IMR-90 (cell line): ENCODE measurements at regions not wholly inside any gene's neighbourhood (a gene's known extent, or its start where the extent isn't known, plus 50 kb on each side); places are given as distances from the start of the nearest gene placed in this dataset.

Experiments used
- ATAC-seq: fragments of 200-7000 bp; cut with Tn5 transposase; 2 replicates; pipeline ENCODE4 v1.9.1; 2020; ENCODE audit warnings: low read depth, mild to moderate bottlenecking, moderate library complexity
- BruUV-seq: library from RNA; stranded (reverse); fragments of 400-500 nt; replicated peaks from 2 replicates; lab custom pipeline; 2021; lab: Mats Ljungman, UMichigan
- CTCF ChIA-PET: fragments of 300-600 bp; formaldehyde crosslinking; extraction: SDS; loops from one replicate; lab custom pipeline; 2021; ENCODE audit warnings: antibody characterized with exemption; lab: Yijun Ruan, JAX
- POLR2A ChIA-PET: fragments of 300-600 bp; sonication (Branson Sonifier 250); formaldehyde crosslinking; loops from one replicate; lab custom pipeline; 2022; ENCODE audit warnings: antibody characterized with exemption; ENCODE audit not compliant: unreplicated experiment; lab: Charles Lee
- DNase-seq: peaks from one replicate; pipeline ENCODE4 v3.0.0; 2013
- H2AFZ ChIP-seq: replicated peaks from 2 replicates; pipeline ENCODE3; 2013; ENCODE audit warnings: low read length, mild to moderate bottlenecking; ENCODE audit not compliant: poor library complexity
- H2AK5ac ChIP-seq: 2 replicates; pipeline ENCODE4 v1.6.1; 2013; ENCODE audit warnings: low read depth, low read length, inconsistent platforms
- H2AK9ac ChIP-seq: replicated peaks from 2 replicates; pipeline ENCODE3; 2013; ENCODE audit warnings: mild to moderate bottlenecking, low read depth, low read length, moderate library complexity; ENCODE audit not compliant: poor library complexity
- H2BK120ac ChIP-seq: 2 replicates; pipeline ENCODE4 v1.6.1; 2013; ENCODE audit warnings: low read depth, low read length, inconsistent platforms
- H2BK15ac ChIP-seq: 3 replicates; pipeline ENCODE4 v1.6.1; 2013; ENCODE audit warnings: low read depth, low read length, inconsistent platforms
- H2BK20ac ChIP-seq: 2 replicates; pipeline ENCODE4 v1.6.1; 2013; ENCODE audit warnings: low read depth, mild to moderate bottlenecking, inconsistent platforms, low read length, moderate library complexity
- H2BK5ac ChIP-seq: 2 replicates; pipeline ENCODE4 v1.6.1; 2013; ENCODE audit warnings: mild to moderate bottlenecking, low read depth, low read length, inconsistent platforms; ENCODE audit not compliant: poor library complexity, severe bottlenecking
- H3K14ac ChIP-seq: replicated peaks from 2 replicates; pipeline ENCODE4 v1.6.1; 2013; ENCODE audit warnings: low read depth, low read length, inconsistent platforms
- H3K18ac ChIP-seq: 2 replicates; pipeline ENCODE4 v1.6.1; 2013; ENCODE audit warnings: low read depth, low read length, control low read depth
- H3K23ac ChIP-seq: 2 replicates; pipeline ENCODE4 v1.6.1; 2013; ENCODE audit warnings: low read depth, low read length, inconsistent platforms
- H3K27ac ChIP-seq: 2 replicates; pipeline ENCODE4 v1.5.1; 2013; ENCODE audit warnings: mild to moderate bottlenecking, control low read depth, low read length; ENCODE audit not compliant: insufficient read depth
- H3K27me3 ChIP-seq: 2 replicates; pipeline ENCODE4 v1.6.1; 2013; ENCODE audit warnings: low read length; ENCODE audit not compliant: control insufficient read depth, insufficient read depth
- H3K36me3 ChIP-seq: 2 replicates; pipeline ENCODE4 v1.6.1; 2013; ENCODE audit warnings: low read length, mixed read lengths; ENCODE audit not compliant: control insufficient read depth, insufficient read depth
- H3K4ac ChIP-seq: 2 replicates; pipeline ENCODE4 v1.6.1; 2013; ENCODE audit warnings: low read depth, low read length, inconsistent platforms
- H3K4me1 ChIP-seq: 2 replicates; pipeline ENCODE4 v1.6.1; 2013; ENCODE audit warnings: low read length, mixed read lengths; ENCODE audit not compliant: control insufficient read depth, insufficient read depth
- H3K4me2 ChIP-seq: 2 replicates; pipeline ENCODE4 v1.6.1; 2013; ENCODE audit warnings: low read depth, mild to moderate bottlenecking, control low read depth, low read length, moderate library complexity
- H3K4me3 ChIP-seq: 2 replicates; pipeline ENCODE4 v1.5.1; 2013; ENCODE audit warnings: low read depth, mild to moderate bottlenecking, control low read depth, low read length, moderate library complexity; ENCODE audit not compliant: insufficient read depth
- H3K56ac ChIP-seq: 2 replicates; pipeline ENCODE4 v1.6.1; 2013; ENCODE audit warnings: low read length, inconsistent platforms; ENCODE audit not compliant: insufficient read depth; ENCODE audit errors: extremely low read depth
- H3K79me1 ChIP-seq, 2 experiments: 2 replicates each; pipeline ENCODE4 v1.6.1; 2013; ENCODE audit warnings: low read length in 2 of 2, inconsistent platforms in 1 of 2, low read depth in 1 of 2
- H3K9ac ChIP-seq: 2 replicates; pipeline ENCODE4 v1.6.1; 2013; ENCODE audit warnings: low read depth, low read length, control low read depth
- H3K9me1 ChIP-seq: 2 replicates; pipeline ENCODE4 v1.6.1; 2013; ENCODE audit warnings: low read length, inconsistent platforms; ENCODE audit not compliant: insufficient read depth
- H3K9me3 ChIP-seq: 2 replicates; pipeline ENCODE4 v1.6.1; 2013; ENCODE audit warnings: low read length; ENCODE audit not compliant: control insufficient read depth, insufficient read depth
- H4K20me1 ChIP-seq: 2 replicates; pipeline ENCODE4 v1.6.1; 2013; ENCODE audit warnings: low read length, inconsistent platforms; ENCODE audit not compliant: insufficient read depth
- H4K5ac ChIP-seq: 2 replicates; pipeline ENCODE4 v1.6.1; 2013; ENCODE audit warnings: mild to moderate bottlenecking, low read depth, low read length, control low read depth
- H4K8ac ChIP-seq, 2 experiments: 2 replicates each; pipeline ENCODE4 v1.6.1; 2013; ENCODE audit warnings: low read depth in 2 of 2, low read length in 2 of 2, control low read depth in 1 of 2, inconsistent platforms in 1 of 2
- H4K91ac ChIP-seq: 2 replicates; pipeline ENCODE4 v1.6.1; 2013; ENCODE audit warnings: low read depth, low read length, inconsistent platforms; ENCODE audit not compliant: insufficient read depth
- BHLHE40 ChIP-seq: fragments of 150-350 bp; IDR thresholded peaks from 2 replicates; pipeline ENCODE4 v1.6.1; 2016; ENCODE audit warnings: mild to moderate bottlenecking, low read depth, low read length
- CEBPB ChIP-seq: IDR thresholded peaks from 2 replicates; pipeline ENCODE4 v1.6.1; 2012; ENCODE audit warnings: low read depth, low read length, improper control_type of control experiment
- ELK1 ChIP-seq: fragments of 150-350 bp; IDR thresholded peaks from 2 replicates; pipeline ENCODE4 v1.6.1; 2016; ENCODE audit warnings: low read depth, mild to moderate bottlenecking, low read length, moderate library complexity, borderline replicate concordance
- FOS ChIP-seq: fragments of 150-350 bp; IDR thresholded peaks from 2 replicates; pipeline ENCODE4 v1.6.1; 2016; ENCODE audit warnings: low read depth, low read length
- MAFK ChIP-seq: IDR thresholded peaks from 2 replicates; pipeline ENCODE4 v1.6.1; 2012; ENCODE audit warnings: low read depth, low read length, improper control_type of control experiment
- MAZ ChIP-seq: IDR thresholded peaks from 2 replicates; pipeline ENCODE4 v1.6.1; 2012; ENCODE audit warnings: low read depth, mild to moderate bottlenecking, low read length, improper control_type of control experiment, moderate library complexity, borderline replicate concordance
- MXI1 ChIP-seq: IDR thresholded peaks from 2 replicates; pipeline ENCODE4 v1.6.1; 2012; ENCODE audit warnings: low read depth, mild to moderate bottlenecking, low read length, moderate library complexity, borderline replicate concordance
- NFE2L2 ChIP-seq: fragments of 150-350 bp; IDR thresholded peaks from 2 replicates; pipeline ENCODE4 v1.6.1; 2016; ENCODE audit warnings: low read depth, mild to moderate bottlenecking, low read length
- POLR2A ChIP-seq: IDR thresholded peaks from 2 replicates; pipeline ENCODE4 v1.6.1; 2012; ENCODE audit warnings: mild to moderate bottlenecking, low read depth, low read length
- RAD21 ChIP-seq: IDR thresholded peaks from 2 replicates; pipeline ENCODE4 v1.6.1; 2012; ENCODE audit warnings: low read length, improper control_type of control experiment
- SMC3 ChIP-seq: fragments of 150-350 bp; IDR thresholded peaks from 2 replicates; pipeline ENCODE4 v1.6.1; 2016; ENCODE audit warnings: low read depth, mild to moderate bottlenecking, antibody characterized with exemption, low read length, moderate library complexity
- USF2 ChIP-seq: fragments of 150-350 bp; IDR thresholded peaks from 2 replicates; pipeline ENCODE4 v1.6.1; 2017; ENCODE audit warnings: mild to moderate bottlenecking, antibody characterized with exemption, low read length, low read depth
- WGBS, 2 experiments: methylation state at CpG; one replicate each; pipeline versions ENCODE4 v1.1.5 to v1.1.7; 2013; ENCODE audit warnings: missing lambda C conversion rate in 2 of 2; ENCODE audit not compliant: insufficient read length in 1 of 2; ENCODE audit errors: extremely low coverage in 2 of 2; 5-methylcytosine and 5-hydroxymethylcytosine counted together
- dilution Hi-C: fragments of 300-500 bp; cut with HindIII; formaldehyde crosslinking; loops from one replicate; pipeline ENCODE4 v1.14.3; 2018; ENCODE audit warnings: low sequenced_read_pairs; ENCODE audit not compliant: unreplicated experiment
- in situ Hi-C: fragments of 300-500 bp; cut with MboI; formaldehyde crosslinking; loops from 3 replicates; pipeline ENCODE4 v1.14.3; 2019; ENCODE audit warnings: low sequenced_read_pairs, inconsistent platforms, mixed read lengths
- intact Hi-C: fragments of 100-400 bp; cut with micrococcal nuclease; formaldehyde crosslinking; loops from 2 replicates; pipeline ENCODE4 v1.10.0; 2022

GRCh38 chr17:74049167-74049966, 154.1 kb upstream of the RPL38 start:
- Histone ChIP-seq H3K4ac (no peak overlapping the region), H3K9ac (no peak overlapping the region), H3K14ac (no peak overlapping the region), H4K20me1 (no peaks in the 10 kb centered on the region), H2AFZ (no peak overlapping the region), H2BK120ac (no peak overlapping the region), H2AK5ac (no peak overlapping the region), H2BK20ac (no peak overlapping the region), H3K9me3 (peaks cover 50% of the 10 kb centered on the region), H2BK5ac (no peak overlapping the region), H3K36me3 (no peaks in the 10 kb centered on the region), H4K8ac (no peak overlapping the region), H4K91ac (no peak overlapping the region), H3K4me3 (no peak overlapping the region), H2BK15ac (no peak overlapping the region), H4K5ac (no peak overlapping the region), H3K9me1 (no peaks in the 10 kb centered on the region), H3K4me2 (no peak overlapping the region), H2AK9ac (no peak overlapping the region), H3K79me1 (no peaks in the 10 kb centered on the region), H3K23ac (no peak overlapping the region), H3K27ac (no peak overlapping the region), H3K56ac (no peak overlapping the region), H3K27me3 (no peaks in the 10 kb centered on the region), H3K4me1 (no peaks in the 10 kb centered on the region), H3K18ac (no peak overlapping the region)
- no TSS peak for BruUV-seq
- intact Hi-C loops (no loop called here), dilution Hi-C loops (no loop called here), in situ Hi-C loops (loop anchor here (10.0 kb wide), 1 partner anchor 65 kb away; no protein-coding TSS in a partner anchor)
- CTCF ChIA-PET = no interaction called here
- WGBS, 2 experiments = 67% methylated on average over 5 of the region's 15 CpGs; no CpG with 5 or more reads in 1 of the 2 experiments
- ATAC-seq (no peak), DNase-seq (no peak)
- TF ChIP-seq RAD21 (no peak), FOS (no peak), MAFK (no peak), CEBPB (no peak), BHLHE40 (no peak), NFE2L2 (no peak), USF2 (no peak), MXI1 (no peak), POLR2A (no peak), SMC3 (no peak), ELK1 (no peak), MAZ (no peak)
- POLR2A ChIA-PET = no interaction called here
